Left colon (tissue), 2 donors: ENCODE measurements at regions not wholly inside any gene's neighbourhood (a gene's known extent, or its start where the extent isn't known, plus 50 kb on each side); places are given as distances from the start of the nearest gene placed in this dataset.

Experiments
- ATAC-seq: fragments of 200-7000 bp; cut with Tn5 transposase; one replicate; pipeline ENCODE4 v1.9.1; 2020; ENCODE audit warnings: mild to moderate bottlenecking, moderate library complexity
- DNase-seq, 2 donors: peaks; one replicate each; pipeline ENCODE4 v3.0.0-alpha.2; 2020
- intact Hi-C, 2 donors: fragments of 100-400 bp; cut with DNase I in 1 of 2; cut with micrococcal nuclease in 1 of 2; formaldehyde crosslinking; loops; one replicate each; pipeline versions ENCODE4 v1.11.2 to v1.14.0; 2022; cut with DNase I, micrococcal nuclease
- donor health status: DM: no; HTN: no; CAD: no.
- donor health status: DM: yes; HTN: yes; CAD: no.

DNA sequence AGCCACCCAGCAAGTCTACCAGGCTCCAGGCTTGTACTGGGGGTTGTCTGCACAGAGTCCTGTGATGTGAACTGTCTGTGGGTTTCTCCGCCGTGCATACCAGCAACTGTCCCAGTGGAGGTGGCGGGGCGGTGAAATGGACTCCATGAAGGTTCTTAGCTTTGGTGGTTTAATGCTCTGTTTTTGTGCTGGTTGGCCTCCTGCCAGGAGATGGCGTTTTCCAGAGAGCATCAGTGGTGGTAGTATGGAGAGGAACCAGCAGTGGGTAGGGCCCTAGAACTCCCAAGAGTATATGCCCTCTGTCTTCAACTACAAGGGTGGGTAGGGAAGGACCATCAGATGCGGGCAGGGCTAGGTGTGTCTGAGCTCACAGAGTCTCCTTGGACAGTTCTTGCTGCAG lies 303.8 kb downstream of the TMEM121 start:
- ATAC-seq (no peak), DNase-seq (no peak)
- intact Hi-C loops: no loop called here

GRCh38 chr14:105836160-105836559 lies 309.8 kb downstream of the TMEM121 start:
- intact Hi-C loops: no loop called here
- DNase-seq (no peak), ATAC-seq (no peak)

GRCh38 chr14:105836730-105837129 lies 310.3 kb downstream of the TMEM121 start:
- ATAC-seq: no peak

DNA sequence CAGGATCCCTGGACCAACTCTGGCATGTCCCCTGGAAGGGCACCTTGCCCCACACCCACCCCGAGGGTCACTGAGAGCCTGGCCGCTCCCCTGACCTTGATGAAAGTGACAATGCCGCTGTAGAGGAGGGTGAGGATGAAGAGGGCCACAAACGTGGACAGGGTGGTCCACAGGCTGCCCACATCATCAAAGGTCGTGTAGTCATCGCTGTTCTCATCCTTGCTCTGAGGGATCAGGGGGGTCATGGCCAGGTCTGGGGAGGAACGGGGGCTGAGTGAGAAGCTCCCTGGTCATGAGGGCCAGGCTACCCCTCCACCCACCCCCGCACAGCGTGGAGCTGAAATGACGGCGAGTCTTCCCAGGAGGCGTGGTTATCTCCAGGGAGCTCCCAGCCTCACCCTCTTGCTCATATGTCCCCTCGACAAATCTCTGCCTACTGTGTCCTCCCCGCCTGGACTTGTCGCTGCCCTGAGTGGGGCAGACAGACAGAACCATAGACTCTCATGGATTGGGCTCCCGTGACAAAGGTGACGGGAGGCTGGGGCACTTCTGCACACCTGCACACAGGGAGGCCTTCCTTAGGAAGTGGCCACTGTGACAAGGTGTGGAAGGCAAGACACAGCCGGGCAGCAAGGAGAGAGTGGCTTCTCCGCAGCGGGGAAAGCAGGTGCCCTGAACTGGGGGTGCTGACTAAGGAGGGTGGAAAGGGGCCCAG lies 311.1 kb downstream of the TMEM121 start:
- intact Hi-C loops: no loop called here
- DNase-seq: no peak
- no peak for ATAC-seq

More at GRCh38 chr14:105836730-105837129, 310.3 kb downstream of the TMEM121 start:
- intact Hi-C loops: no loop called here
- DNase-seq: no peak

- no peak for ATAC-seq
- intact Hi-C loops: no loop called here
- no peak for DNase-seq
Observed at GRCh38 chr14:105838107-105838506, 311.7 kb downstream of the TMEM121 start.

DNA sequence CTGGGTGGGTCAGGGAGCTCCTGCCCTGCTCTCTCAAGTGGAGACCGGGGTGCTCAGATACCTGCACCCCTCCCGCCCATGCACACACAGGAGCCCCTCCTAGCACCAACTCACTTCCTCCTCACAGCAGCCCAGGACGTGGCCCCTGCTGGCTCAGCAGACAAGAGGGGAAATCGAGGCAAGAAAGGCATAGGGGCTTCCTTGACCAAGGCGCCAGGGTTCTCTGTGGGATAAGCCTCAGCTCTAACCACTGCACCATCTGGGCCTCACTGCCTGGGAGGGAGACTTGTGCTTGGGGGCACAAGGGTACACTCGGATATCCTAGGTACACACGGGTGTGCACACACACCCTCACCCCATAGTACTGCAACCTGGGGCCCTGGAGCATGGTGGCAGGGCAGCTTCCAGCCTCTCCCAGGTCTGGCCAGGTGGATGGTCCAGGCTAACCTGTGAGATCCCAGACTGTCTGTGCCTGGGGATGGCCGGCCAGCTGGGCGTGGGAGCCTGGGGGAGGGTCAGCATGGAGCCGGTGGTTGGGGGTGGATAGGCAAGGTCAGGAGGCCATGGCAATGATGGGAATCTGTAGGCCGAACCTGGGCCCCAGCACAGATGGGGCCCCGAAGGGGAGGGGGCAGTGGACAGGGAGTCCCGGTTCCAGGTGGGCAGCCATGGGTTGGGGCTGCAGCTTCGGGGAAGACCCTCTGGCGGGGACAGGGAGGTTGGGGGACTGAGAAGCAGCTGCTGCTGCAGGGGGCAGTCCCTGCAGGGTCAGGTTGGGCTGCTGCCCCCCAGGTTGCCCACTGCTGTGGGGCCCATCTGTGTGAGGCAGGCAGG lies 312.4 kb downstream of the TMEM121 start:
- DNase-seq: no peak
- intact Hi-C loops: no loop called here
- ATAC-seq: no peak

GRCh38 chr14:105839425-105840265 lies 313.3 kb downstream of the TMEM121 start:
- intact Hi-C loops: no loop called here
- DNase-seq (no peak), ATAC-seq (no peak)

DNA sequence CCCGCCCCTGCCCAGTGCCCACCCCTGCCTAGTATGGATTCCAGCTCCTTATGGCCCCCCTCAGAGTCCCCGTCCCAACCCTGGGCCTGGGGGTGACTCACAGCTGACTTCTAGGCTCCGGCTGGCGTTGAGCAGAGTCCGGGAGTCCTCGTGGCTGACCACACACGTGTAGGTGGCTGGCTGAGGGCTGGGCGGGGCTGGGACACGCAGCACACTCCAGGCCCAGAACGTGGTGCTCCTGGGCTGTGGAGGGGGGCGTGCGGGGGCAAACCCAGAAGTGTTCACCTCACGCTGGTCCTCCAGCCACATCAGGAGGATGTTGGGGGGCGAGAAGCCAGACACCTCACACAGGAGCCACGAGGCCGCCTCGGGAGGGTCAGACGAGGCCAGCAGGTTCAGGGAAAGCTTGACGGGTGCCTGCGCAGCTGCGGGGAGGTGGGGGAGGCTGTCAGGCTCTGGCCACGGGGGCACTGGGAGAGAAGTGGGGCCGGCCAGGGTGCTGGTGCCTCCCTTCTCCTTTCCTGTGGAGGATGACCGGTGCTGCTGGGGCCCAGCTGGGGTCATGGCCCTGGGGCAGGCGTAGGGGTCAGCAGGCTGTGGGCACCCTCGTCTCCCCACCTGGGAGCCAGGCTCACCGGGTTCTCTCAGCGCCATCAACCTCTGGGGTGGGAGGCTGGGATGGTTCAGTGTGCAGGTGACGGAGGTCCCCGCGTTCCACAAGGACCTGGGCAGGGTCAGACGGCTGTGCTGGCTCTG lies 314.1 kb downstream of the TMEM121 start:
- ATAC-seq: no peak
- intact Hi-C loops: no loop called here
- DNase-seq: no peak

DNA sequence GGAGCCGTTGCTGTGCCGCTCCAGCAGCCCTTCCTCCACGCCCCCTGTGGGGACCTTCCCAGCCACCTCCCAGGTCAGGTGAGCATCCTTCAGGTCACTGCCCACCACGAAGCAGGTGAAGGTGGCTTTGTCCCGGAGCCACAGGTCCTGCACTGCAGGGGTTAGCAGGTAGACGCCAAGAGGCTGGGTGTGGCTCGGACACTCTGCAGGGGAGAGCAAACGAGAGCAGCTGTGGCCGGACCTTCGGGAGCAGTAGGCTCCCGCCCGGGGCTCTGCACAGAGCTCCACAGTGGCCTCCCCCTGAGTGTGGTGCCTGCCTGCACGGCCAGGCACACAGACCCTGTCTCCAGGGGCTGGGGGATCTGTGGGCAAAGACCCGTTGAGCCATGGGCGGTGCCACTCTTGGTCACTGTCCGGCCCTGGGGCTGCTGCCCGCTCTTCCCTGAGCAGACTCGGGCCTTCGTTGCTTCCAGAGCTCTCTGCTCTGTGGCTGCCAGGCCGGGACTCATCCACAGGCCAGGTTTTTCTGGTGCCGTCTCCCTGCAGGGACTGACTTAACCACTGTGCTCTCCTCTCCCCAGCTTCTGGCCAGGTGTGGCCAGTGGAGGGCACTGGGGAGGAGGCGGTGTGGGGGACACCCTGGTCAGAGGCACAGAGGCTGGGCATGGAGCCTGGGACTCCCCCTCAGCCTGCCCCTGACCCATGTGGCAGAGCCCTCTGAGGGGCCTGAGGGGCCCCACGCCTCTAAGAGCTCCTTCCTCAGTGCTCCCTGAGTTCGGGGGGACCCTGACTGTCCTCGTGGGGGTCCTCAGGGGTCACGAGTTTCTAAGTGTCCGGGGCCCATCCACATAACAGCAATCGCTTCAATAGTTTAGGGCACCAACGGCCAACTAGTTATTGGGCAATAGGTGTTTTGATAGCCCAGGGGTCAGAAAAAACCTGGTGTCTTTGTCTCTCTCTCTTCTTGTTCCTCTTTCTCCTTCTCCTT lies 314.9 kb downstream of the TMEM121 start:
- no peak for DNase-seq
- intact Hi-C loops: no loop called here
- ATAC-seq: no peak

- no peak for DNase-seq
Observed at GRCh38 chr14:105842105-105842504, 315.7 kb downstream of the TMEM121 start.

DNA sequence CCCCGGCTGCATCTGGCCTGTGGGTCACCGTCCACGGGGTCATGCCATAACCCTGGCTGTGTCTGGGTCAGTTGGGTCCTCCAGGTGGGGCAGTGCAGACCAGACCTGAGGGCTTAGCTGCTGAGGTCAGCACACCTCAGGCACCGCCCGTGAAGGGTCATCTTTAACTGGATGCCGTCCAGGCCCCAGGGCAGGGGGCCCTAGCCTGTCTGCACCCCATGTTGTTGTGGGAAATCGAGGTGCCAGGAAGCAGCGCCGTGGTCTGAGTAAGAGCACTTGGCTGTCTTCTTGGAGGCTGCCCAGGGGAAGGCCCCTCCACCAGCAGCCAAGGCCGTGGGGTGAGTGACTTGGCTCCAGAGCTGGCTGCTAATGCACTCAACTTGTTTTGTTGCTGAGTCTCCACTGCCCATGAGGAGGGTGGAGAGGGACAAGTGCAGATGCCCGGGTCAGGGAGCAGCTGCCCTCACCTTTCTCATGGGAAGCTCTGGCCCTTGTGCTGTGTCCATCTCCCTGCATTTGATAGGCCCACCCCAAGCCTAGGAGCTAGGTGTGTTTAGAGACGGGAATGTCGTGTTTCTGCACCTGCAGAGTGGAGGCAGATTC lies 317.2 kb downstream of the TMEM121 start:
- DNase-seq: no peak

More at GRCh38 chr14:105842105-105842504, 315.7 kb downstream of the TMEM121 start:
- ATAC-seq: no peak
- intact Hi-C loops: no loop called here

GRCh38 chr14:105844047-105844630 lies 317.8 kb downstream of the TMEM121 start:
- ATAC-seq: no peak

More for the DNA sequence above, 317.2 kb downstream of the TMEM121 start:
- intact Hi-C loops: no loop called here
- no peak for ATAC-seq

GRCh38 chr14:105844810-105845724 lies 318.7 kb downstream of the TMEM121 start:
- DNase-seq (peak in 1 of 2 donors; percentile 22), ATAC-seq (no peak)
- intact Hi-C loops: no loop called here

More at GRCh38 chr14:105844047-105844630, 317.8 kb downstream of the TMEM121 start:
- intact Hi-C loops: no loop called here
- no peak for DNase-seq

- no peak for DNase-seq
- intact Hi-C loops: no loop called here
- no peak for ATAC-seq
Observed at GRCh38 chr14:105845725-105846309, 319.4 kb downstream of the TMEM121 start.

DNA sequence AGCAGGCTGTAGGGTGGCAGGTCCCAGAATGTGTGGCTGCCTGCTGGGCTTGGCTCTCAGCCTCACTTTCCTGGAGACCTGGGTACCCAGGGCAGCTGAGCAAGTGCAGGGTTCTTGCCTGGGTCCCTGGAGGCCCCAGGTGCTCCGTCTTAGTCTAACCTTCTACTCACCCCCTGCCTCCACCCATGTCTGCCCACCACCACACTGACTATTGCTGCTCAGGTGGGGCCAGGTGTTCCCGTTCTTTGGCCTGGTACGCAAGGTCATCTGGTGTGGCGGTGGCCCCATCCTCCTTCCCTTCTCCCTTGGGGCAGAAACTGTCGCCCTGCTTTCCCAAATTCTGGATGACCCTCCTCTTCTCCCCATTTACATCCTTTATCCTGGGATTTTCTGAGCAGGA lies 319.9 kb downstream of the TMEM121 start:
- intact Hi-C loops: no loop called here
- DNase-seq: no peak

More for the DNA sequence above, 319.9 kb downstream of the TMEM121 start:
- ATAC-seq: no peak
